Suprapubic skin (tissue), 3 donors: ENCODE measurements at regions not wholly inside any gene's neighbourhood (a gene's known extent, or its start where the extent isn't known, plus 50 kb on each side); places are given as distances from the start of the nearest gene placed in this dataset.

ENCODE experiments used
- CTCF ChIP-seq, 2 donors: fragments of 200-600 bp in 1 of 2; fragments of 450-650 bp in 1 of 2; sonication (generic) in 1 of 2; IDR thresholded peaks; one replicate each; pipeline ENCODE4 v1.5.1; 2016 to 2019; ENCODE audit warnings: antibody characterized with exemption in 2 of 2, mild to moderate bottlenecking in 1 of 2, moderate library complexity in 1 of 2
- EP300 ChIP-seq: sonication (generic); formaldehyde crosslinking; IDR thresholded peaks from one replicate; pipeline ENCODE4 v1.6.1; 2017; ENCODE audit warnings: antibody characterized with exemption
- POLR2A ChIP-seq, 2 donors: fragments of 450-650 bp; IDR thresholded peaks; one replicate each; pipeline ENCODE4 v1.6.1; 2017; ENCODE audit warnings: antibody characterized with exemption in 2 of 2, mild to moderate bottlenecking in 2 of 2, moderate library complexity in 2 of 2

- TF ChIP-seq POLR2A (IDR thresholded peaks at IDR 0.05) (no peak), CTCF (IDR thresholded peaks at IDR 0.05) (no peak), EP300 (no peak)
Observed at GRCh38 chr5:24986326-24986725, 341.5 kb upstream of the CDH10 start.
